HG03060 (cell line): ENCODE measurements at regions not wholly inside any gene's neighbourhood (a gene's known extent, or its start where the extent isn't known, plus 50 kb on each side); places are given as distances from the start of the nearest gene placed in this dataset.
"Not testable (repeated sequence)": the region's sequence is repeated elsewhere in the genome, so short reads cannot be mapped to it uniquely, and the experiment has no call there.

ENCODE experiments used
- ATAC-seq: cut with Tn5 transposase; IDR thresholded peaks from one replicate; pipeline ENCODE4 v1.9.1; 2021; ENCODE audit warnings: low read depth, moderate number of reproducible peaks; ENCODE audit not compliant: unreplicated experiment

GRCh38 chr16:52386694-52387093, 160.2 kb downstream of the TOX3 start:
- ATAC-seq = no peak

DNA sequence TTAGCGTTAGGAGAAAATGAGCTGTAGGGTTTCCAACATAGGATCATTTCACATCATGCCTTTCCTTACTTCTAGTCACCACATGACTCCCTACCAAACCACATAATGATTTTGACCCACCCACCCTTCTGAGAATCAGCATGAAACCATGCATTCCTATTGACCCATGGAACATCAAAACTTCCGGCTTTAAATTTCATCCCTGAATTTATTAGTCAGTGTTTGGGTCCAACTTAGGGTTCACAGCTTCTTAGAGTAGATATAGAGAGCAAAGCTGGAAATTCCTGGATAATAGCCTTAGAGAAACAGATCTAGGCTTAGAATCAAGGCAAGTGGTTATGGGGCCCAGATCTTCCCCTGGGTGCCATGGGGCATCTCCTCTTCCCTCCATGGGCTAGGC, 162.6 kb downstream of the TOX3 start:
- no peak for ATAC-seq

DNA sequence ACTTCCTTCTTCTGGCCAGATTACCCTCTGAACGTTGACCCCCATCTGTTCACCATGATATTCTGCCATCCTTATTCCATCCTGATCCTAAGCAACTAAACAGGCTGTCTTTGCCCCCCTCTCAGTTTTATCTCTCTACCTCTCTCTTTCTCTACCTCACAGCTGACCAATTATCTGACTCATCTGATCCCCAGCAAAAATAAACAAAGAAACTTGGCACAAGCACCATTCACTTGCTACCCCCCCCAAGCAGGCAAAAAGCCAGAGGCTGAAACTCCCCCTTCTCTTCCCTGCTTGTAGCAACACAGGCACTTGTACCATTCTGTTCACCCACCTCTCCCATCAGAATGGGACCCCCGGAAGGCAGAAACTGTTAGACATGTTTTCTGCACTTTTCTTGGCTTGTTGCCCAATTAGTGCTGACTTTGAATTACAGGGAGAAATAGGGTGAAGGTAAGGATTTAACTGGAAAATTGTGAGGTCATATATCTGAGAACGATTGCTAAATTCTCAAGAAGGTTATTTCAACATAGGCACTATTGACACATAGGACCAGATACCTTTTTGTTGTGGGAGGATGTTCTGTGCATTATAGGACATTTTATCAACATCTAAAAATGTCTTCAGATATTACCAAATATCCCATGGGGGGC, 163.2 kb downstream of the TOX3 start:
- ATAC-seq = no peak

DNA sequence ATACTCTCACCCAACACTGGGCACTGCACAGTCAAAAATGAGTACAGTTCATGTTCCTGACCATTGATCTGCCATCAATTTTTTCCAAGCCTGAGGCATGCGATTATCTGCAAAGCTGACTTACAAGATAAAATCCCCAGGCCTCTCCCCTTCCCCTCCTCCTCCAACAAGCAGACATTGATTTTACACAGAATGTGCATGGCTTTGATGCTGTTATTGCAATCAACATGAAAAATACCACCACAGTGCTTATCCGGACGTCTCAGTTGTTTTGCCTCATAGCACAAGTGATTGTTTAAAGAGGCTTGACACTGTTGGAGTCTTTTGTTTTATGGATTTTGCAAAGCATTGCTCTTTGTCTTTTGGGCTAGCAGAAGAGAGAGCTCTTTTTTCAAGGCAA, 163.8 kb downstream of the TOX3 start:
- ATAC-seq = no peak

DNA sequence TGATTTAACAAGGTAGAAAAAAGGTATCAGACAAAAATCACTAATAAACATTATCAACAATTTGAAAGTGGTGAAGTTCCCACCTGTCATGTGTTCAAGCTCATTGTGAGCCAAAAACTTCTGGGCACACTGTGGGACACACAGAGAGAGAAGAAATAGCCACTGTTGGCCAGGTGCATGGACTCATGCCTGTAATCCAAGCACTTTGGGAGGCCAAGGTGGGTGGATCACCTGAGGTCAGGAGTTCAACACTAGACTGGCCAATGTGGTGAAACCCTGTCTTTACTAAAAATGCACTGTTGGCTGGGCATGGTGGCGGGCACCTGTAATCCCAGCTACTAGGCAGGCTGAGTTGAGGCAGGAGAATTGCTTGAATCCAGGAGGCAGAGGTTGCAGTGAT, 167.4 kb downstream of the TOX3 start:
- no peak for ATAC-seq

DNA sequence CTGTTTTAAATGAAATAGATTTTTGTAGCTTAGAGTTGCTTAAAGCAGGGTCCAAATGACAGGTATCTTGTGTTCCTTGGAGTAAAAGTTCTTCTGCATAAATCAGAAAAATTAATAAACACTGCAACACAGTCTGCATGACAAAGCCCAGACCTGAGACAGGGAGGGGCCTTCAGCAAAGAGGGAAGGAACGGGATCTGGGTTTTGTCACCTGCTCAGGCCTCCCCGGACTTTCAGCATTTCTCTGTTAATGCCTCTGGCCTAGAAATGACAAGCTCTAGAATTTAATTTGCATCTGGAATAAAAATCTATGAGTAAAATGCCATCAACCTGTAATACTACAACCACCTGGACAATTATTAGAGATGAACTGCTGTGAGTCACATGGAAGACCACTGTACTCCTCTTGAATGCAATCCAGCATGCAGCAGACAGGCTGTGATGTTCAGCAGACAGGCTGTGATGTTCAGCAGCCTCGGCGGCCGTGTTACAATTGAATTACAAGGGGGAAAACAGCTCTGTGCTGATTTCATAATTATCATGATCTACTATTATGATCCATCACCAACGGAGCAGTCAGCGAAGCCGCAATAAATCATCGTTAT, 170.2 kb downstream of the TOX3 start:
- ATAC-seq = no peak

- ATAC-seq = no peak
These were observed 174.6 kb downstream of the TOX3 start for GRCh38 chr16:52372313-52372712.

GRCh38 chr16:52368859-52369258, 178.1 kb downstream of the TOX3 start:
- no peak for ATAC-seq

GRCh38 chr16:52367821-52368220, 179.1 kb downstream of the TOX3 start:
- ATAC-seq = no peak

DNA sequence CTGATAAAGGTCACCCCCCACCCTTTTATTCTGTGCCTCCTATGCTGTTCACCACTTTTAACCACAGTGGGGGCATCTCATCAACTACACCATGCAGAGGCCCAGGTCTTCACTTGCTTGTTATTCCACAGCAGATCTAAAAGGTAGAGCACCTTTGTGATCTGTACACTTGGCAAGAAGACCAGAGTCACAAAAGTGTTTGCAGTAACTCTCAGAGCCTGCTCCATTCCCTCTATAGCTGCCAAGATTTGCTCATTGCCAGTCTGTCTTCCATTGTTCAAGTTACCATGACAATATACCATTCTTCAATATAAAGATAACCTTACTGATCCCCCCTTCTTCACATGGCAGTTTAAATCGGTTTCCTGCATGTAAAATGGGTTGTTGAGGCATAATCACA, 180.0 kb downstream of the TOX3 start:
- ATAC-seq = no peak

DNA sequence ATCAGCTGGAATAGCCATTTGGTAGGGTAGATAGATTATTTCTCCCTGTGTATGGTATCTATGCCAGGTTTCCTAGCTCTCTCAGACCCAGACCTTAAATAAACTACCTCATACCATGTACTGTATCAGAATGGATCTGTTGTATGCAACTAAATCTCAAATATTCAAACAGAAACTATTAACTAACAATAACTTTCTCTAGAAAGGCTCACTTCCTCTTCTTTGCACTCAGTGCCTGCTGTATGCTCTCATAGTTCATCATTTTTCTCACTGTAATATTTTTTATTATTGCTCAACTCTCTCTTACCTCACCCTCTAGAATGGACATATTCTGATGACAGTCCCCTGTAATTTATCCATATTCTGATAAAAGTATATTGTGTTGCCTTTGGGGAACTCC, 182.4 kb downstream of the TOX3 start:
- ATAC-seq = no peak

DNA sequence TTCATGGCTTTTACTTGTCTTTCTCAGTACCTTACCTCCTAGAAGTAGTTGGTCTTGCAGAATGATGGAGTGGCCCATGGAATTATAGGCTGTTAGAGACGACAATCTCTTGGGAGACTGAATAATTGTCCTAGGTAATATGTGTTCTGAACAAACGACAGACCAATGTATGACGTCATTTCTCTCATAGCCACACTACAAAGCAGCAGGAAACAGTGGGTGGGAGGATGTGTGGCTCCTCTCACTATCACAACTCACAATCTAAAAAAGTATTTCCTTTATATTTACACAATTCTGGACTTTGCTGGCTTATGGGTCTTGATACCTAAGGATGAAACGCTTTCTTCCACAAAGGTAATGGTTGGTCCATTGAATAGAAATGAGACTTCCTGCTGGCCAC, 183.9 kb downstream of the TOX3 start:
- no peak for ATAC-seq

- no peak for ATAC-seq
These were observed 189.2 kb downstream of the TOX3 start for GRCh38 chr16:52357711-52358110.

GRCh38 chr16:52353249-52353648, 193.7 kb downstream of the TOX3 start:
- ATAC-seq = no peak

- no peak for ATAC-seq
These were observed 195.5 kb downstream of the TOX3 start for GRCh38 chr16:52351451-52351850.

DNA sequence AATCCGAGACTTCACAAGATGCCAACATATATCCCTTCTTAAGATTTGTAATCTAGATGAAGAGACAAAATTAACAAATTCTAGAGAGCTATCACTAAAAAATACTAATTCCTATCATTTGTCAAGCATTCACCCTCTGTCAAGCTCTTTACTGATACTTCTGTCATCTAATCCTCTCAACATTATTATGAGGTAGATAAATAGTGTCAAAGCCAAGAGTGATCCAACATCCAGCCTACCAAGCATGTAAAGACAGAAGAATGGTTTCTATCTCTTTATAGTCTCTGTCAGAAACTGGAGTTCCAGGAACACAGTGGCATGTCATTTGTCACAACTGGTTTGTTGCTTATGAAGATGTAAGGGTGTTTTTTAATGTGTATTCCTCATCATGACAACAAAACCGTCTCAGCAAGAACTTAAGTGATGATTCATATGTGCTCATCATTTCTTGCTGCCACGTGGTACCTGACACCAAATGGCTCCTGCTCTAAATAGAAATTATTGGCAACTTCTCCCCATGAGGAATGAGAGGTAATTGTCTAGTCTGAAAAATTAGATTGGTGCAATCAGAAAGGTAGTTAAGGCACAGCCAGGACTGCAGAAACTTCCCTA, 196.8 kb downstream of the TOX3 start:
- ATAC-seq = no peak

- ATAC-seq = no peak
These were observed 200.2 kb downstream of the TOX3 start for GRCh38 chr16:52346709-52347108.

DNA sequence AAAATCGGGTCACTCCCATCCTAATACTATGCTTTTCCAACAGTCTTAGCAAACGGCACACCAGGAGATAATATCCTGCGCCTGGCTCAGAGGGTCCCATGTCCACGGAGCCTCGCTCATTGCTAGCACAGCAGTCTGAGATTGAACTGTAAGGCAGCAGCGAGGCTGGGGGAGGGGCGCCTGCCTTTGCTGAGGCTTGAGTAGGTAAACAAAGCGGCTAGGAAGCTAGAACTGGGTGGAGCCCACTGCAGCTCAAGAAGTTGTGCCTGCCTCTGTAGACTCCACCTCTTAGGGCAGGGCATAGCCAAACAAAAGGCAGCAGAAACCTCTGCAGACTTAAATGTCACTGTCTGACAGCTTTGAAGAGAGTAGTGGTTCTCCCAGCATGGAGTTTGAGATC, 213.3 kb downstream of the TOX3 start:
- ATAC-seq = not testable (repeated sequence)

DNA sequence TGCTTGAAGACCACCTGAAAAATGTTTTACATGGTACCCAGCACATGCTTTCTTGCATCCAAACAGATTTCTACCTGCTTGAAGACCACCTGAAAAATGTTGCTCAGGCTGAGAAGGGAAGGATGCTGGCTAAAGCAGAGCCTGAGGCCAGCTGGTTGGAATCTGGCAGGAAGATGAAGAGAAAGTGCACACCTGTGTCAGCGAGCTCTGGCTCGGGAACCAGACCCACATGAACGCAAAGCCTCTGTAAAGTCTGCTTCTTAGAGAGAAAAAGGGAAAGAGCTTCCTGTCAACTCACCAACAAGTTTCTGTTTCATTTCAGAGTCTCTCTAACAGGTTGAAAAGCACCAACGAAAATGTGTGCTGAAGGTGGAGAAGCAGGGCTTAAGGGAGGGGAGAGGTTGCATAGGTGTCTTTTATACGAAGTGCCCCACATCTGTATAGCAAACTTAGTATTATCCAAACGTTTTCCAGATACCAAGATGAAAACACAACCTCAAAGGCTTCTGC, 226.0 kb downstream of the TOX3 start:
- no peak for ATAC-seq

- no peak for ATAC-seq
These were observed 228.5 kb downstream of the TOX3 start for GRCh38 chr16:52318302-52319009.

DNA sequence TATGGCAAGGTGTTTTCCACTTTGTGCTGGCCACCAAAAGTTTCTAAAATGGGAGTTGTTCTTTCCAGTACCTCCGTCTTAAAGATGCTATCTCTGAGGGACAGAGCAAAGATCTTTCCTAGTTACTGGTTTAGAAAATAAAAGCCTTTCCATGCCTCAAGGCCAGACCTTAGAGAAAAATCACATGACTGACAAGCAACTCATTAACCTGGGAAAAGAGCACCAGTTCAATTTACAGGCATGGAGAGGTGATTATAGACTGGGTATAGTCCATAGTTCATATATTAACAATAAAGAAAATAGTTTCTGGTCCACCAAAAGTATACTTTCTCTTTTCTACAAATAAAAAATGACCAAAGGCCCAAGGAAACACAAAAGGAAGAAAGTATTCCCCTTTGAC, 230.7 kb downstream of the TOX3 start:
- ATAC-seq = no peak
